ENCODE measurements at regions not wholly inside any gene's neighbourhood (a gene's known extent, or its start where the extent isn't known, plus 50 kb on each side); places are given as distances from the start of the nearest gene placed in this dataset.
A peak's percentile ranks its signal among the peaks of the same experiment; 100 is the strongest.

DNA sequence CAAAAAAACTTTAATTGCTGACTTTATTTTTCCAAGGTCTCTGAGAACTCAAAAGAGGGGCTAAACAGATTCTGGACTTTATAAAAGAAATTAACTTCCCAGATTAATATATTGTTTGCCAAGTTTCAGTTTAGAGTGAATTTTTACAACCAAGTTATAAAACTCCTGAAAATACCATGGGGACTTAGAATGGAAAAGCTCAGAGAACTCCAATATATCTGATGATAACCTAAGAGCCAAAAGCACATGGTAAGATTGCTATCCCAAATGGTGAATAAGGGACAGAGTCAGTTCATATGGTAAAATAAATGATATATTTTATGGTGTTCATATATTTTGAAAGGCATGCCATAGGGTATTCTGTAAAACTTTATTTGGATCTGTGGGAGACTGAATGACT lies 470.9 kb downstream of the TTLL7 start:
- H3K9me3 Mint-ChIP-seq, result no peaks in the 10 kb centered on the region
- no peak overlapping the region for H3K4me3 Mint-ChIP-seq
- H3K4me1 Mint-ChIP-seq (ENCODE audit: low read depth), result no peaks in the 10 kb centered on the region
- H3K27ac Mint-ChIP-seq, result no peak overlapping the region
- no peaks in the 10 kb centered on the region for H3K36me3 Mint-ChIP-seq (ENCODE audit: low read depth)
- no peaks in the 10 kb centered on the region for H3K27me3 Mint-ChIP-seq

DNA sequence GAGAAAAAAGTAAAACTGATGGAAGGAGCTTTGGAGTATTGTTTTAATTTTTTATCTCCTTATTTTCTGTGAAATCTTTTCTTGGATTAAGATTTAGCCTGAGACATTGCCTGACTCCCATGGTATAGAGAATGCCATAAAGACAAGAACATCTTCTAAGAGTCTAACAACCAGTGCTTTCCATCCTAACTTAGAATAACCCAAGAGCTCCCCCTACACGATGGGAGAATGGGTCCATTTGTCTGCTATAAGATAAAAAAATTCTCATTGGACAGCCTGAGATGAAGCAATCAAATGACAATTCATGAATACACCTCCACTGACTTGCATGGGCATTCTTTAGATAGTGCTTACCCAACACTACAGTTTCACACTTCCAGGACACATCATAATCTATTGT lies 478.1 kb downstream of the TTLL7 start:
- Mint-ChIP-seq H3K9me3 (peaks cover 4% of the 10 kb centered on the region), H3K27me3 (no peaks in the 10 kb centered on the region), H3K27ac (no peak overlapping the region), H3K4me3 (no peak overlapping the region), H3K36me3 (ENCODE audit: low read depth) (no peaks in the 10 kb centered on the region), H3K4me1 (ENCODE audit: low read depth) (peaks cover 3% of the 10 kb centered on the region)

DNA sequence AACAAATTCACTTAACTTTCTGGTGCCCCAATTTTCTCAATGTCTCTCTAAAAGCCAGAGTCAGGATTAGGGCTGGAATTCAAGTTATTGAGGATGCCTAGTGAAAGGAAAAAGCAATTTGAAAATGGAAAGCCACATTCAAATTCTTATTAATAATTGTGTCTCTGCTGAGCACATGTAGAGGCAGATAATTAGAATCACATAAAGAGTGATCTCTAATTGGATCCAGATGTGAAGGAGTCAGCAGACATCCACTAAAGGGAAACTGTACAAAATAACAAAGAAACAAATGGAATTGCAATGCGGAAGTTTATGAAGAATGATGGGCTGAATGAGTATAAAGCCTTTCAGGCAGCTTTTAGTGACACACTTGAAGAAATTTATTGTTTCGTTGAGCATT lies 482.6 kb downstream of the TTLL7 start:
- Mint-ChIP-seq H3K27ac (no peak overlapping the region), H3K4me3 (no peak overlapping the region), H3K4me1 (ENCODE audit: low read depth) (peaks cover 15% of the 10 kb centered on the region), H3K27me3 (no peaks in the 10 kb centered on the region), H3K9me3 (peaks cover 5% of the 10 kb centered on the region), H3K36me3 (ENCODE audit: low read depth) (no peaks in the 10 kb centered on the region)

DNA sequence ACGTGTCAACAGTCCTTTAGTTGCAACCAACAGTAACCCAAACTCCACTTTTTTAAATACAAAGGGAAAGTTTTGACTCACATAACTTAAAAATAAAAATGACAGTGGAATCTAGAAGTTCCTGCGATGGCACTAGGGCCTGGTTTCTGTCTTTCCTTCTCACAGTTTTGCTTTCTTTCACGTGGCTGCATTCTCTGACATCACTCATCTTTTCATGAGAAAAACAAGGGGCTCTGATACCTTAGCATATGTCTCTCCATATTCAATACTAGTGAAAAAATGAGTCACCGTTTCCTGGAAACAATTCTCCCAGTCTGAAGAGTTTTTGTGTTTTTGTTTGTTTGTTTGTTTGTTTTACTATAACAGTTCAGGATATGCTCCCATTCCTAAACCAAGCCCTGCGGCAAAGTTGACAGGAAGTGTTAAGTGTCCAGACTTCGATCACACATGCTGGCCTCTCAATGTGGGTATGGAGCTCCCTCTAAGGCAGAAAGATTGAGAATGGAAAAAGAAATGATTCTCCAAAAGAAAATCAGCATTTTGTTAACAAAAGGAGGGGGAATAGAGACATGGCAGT lies 483.3 kb downstream of the TTLL7 start:
- Mint-ChIP-seq H3K4me3 (no peak overlapping the region), H3K27me3 (no peaks in the 10 kb centered on the region), H3K9me3 (peaks cover 7% of the 10 kb centered on the region), H3K36me3 (ENCODE audit: low read depth) (no peaks in the 10 kb centered on the region), H3K27ac (peak overlapping the region; percentile 56), H3K4me1 (ENCODE audit: low read depth) (peaks cover 15% of the 10 kb centered on the region)

DNA sequence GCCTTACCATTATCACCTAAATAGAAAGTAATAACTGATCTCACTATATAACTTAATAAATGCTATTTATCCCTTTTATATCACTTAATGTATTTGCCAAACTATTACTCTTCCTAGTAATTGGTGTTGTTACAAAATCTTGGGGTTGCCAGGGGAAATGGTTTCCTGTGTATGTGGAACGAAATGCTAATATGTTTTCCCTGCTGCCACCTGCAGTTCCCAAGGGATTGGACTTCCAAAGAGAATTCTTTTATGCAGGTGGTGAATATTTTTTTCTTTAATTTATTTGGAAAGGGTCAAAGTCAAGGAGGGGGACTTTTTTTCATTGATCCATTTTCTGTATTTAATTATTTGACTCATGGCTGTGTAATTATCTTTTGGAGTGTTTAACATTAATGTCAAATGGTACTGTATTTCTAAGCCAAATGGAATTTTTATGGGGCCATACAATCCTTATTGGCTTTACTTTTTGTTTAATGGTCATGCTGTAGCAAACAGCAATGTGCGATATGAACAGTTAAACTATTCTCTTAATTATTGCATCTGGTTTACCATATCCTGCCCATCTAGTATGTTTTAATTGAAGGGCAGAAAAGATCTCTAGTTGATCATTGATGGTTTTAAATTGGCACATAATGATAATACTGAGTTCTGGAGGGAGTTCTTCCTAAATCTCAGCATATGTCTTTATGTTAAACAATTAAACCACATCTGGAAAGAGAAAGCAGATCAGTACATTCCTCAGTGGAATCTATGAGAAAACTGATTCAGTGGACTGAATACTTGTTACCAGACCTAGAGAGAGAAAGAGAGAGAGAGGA lies 486.3 kb downstream of the TTLL7 start:
- Mint-ChIP-seq H3K36me3 (ENCODE audit: low read depth) (no peaks in the 10 kb centered on the region), H3K4me3 (no peak overlapping the region), H3K9me3 (peaks cover 7% of the 10 kb centered on the region), H3K27me3 (no peaks in the 10 kb centered on the region), H3K27ac (no peak overlapping the region), H3K4me1 (ENCODE audit: low read depth) (peaks cover 39% of the 10 kb centered on the region)

DNA sequence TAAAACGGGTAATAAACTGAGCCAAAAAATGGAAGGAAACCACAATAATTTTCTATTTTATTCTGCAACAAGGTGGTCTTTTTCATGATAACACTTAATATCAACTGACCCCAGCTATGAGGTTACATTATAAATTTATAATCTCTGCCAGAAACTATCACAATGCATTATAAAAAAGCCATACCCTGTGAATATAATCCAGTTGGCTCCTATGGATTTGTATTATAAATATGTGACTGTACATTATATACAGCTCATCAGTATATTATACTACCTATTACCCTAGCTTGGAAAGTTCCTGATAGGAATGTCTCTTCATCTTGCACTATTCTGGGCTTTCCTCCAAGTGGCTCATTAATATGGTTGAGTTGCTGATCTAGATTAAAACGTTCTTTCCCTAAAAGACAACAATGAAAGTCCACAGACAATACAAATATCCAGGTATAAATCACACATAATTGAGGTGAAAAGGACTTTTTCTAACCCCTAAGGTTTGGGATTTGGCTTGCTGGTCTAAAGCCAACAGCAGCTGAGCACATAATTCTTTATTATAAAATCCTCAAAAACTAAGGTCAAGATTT lies 487.7 kb downstream of the TTLL7 start:
- no peak overlapping the region for H3K4me3 Mint-ChIP-seq
- peaks cover 3% of the 10 kb centered on the region for H3K9me3 Mint-ChIP-seq
- H3K36me3 Mint-ChIP-seq (ENCODE audit: low read depth), result no peaks in the 10 kb centered on the region
- H3K4me1 Mint-ChIP-seq (ENCODE audit: low read depth), result peaks cover 44% of the 10 kb centered on the region
- no peaks in the 10 kb centered on the region for H3K27me3 Mint-ChIP-seq
- no peak overlapping the region for H3K27ac Mint-ChIP-seq

DNA sequence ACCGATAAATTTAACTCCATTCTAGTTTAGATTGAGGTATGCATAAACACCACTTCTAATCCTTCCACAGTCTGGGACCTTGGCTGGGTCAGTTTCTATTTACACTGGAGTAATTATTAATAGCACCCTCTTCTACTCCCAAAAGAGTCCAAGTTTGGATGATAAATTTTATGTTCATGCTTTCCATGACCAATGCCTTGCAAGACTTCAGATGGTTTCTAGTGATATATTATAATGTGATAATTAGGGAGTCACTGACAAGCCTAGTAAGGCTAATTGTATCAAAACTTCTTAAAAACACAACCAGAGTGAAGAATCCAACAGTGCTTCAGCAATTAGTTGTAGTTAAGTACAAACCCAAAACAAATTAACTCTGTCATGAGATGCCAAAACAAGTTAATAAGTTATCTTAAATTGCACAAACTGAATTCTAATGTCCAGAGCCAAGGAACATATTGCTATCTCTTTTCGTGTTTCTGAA lies 489.6 kb downstream of the TTLL7 start:
- Mint-ChIP-seq H3K36me3 (ENCODE audit: low read depth) (peaks cover 5% of the 10 kb centered on the region), H3K4me1 (ENCODE audit: low read depth) (peaks cover 34% of the 10 kb centered on the region), H3K4me3 (no peak overlapping the region), H3K27ac (no peak overlapping the region), H3K9me3 (peaks cover 15% of the 10 kb centered on the region), H3K27me3 (no peaks in the 10 kb centered on the region)

DNA sequence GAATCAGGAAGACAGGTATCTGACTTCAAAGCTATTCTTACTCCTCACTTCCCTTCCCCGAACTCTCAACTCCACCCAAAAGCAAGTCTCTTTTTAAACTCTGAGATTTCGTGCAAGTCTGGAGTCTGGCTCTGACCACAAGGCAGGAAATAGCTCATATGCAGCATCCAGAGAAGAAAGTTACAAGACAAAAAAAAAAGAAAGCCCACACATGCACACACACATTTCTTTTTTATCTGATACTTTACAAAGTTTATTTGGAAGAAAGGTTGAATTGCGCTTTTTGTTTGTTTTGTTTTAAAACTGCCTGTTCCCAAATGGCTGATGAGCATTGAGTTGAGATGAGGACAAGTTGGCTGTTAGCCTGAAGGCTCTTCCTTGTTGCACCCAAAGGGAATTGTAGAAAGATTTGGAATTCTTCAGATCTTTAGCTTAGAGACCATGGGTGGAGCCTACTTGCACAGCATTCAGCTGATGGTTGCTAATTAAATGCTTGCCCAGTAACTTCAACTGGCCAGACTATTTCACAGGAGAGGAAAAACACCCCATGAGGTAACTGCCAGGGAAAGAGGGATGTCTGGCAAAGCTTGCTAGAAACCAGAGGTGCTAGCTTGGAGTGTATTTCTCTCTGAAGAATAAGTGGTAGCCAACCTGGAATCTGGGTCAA lies 490.3 kb downstream of the TTLL7 start:
- Mint-ChIP-seq H3K4me3 (peak overlapping the region; percentile 59), H3K36me3 (ENCODE audit: low read depth) (peaks cover 5% of the 10 kb centered on the region), H3K27me3 (no peaks in the 10 kb centered on the region), H3K4me1 (ENCODE audit: low read depth) (peaks cover 34% of the 10 kb centered on the region), H3K27ac (peak overlapping the region; percentile 85), H3K9me3 (peaks cover 21% of the 10 kb centered on the region)

DNA sequence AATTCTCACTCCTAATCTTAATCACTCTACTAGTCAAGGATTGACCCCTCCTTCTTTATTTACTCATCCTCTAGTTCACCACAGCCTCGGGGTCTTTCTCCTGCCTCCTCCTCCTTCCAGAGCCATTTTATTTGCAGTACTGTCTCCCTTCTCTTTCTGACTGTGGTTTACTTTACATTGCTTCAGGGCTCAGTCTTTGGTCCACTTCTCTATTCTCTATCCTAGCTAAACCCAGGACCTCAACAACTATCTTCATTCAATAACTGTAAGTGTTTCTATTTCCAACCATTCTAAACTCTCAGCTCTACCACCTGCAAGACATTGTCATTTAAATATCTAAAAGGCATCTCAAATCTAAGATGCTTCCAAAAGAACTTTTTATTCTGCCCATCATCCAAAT lies 493.8 kb downstream of the TTLL7 start:
- Mint-ChIP-seq H3K27me3 (no peaks in the 10 kb centered on the region), H3K4me3 (no peak overlapping the region), H3K36me3 (ENCODE audit: low read depth) (peaks cover 5% of the 10 kb centered on the region), H3K4me1 (ENCODE audit: low read depth) (peaks cover 52% of the 10 kb centered on the region), H3K27ac (no peak overlapping the region), H3K9me3 (peaks cover 24% of the 10 kb centered on the region)

DNA sequence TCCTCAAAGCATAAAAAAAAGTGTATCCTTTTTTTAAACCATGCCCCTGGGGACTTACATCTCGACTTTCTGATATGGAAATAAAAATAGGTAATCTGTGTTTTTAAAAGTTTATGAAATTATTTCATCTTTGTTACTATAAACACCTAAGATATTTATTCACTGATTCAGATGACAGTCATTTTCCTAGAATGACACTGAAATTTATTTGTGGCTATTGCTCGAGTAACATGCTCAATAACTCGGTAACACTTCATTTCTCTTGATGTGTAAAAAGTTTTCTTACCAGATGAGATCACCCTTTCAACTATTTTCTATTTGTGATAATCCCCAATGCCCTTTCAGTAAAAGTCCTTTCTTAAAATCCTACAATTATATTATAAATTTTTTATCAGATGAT lies 495.8 kb downstream of the TTLL7 start:
- Mint-ChIP-seq H3K27me3 (no peaks in the 10 kb centered on the region), H3K4me1 (ENCODE audit: low read depth) (peaks cover 41% of the 10 kb centered on the region), H3K4me3 (no peak overlapping the region), H3K27ac (no peak overlapping the region), H3K36me3 (ENCODE audit: low read depth) (peaks cover 5% of the 10 kb centered on the region), H3K9me3 (peaks cover 27% of the 10 kb centered on the region)

DNA sequence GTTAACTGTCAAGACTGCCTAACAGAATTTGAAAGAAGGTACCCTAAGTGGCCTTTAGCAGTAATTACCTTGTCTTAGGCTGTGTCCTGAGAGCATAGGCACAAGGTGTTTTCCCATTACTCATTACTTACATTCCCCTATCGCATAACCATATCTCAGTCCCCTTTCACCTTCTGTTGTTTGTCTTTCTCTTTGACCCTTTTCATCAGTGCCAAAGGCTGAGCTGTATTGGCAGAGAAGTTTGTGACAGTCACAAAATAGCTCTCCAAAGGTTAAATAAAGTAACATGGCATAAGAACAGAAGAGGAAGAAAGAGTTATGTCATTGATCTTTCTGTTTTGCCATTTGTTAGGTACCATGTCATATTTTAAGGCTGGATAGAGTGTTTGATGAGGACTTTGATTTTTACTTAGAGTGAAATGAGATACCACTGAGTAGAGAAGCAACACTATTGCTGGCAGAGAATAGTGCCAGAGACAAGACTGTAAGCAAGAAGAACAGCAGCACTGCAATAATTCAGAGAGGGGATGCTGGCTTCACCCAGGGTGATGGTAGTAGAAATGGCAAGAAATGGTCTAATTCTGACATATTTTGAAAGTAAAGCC lies 497.8 kb downstream of the TTLL7 start:
- H3K4me3 Mint-ChIP-seq, result peak overlapping the region; percentile 12
- peak overlapping the region; percentile 32 for H3K27ac Mint-ChIP-seq
- no peaks in the 10 kb centered on the region for H3K27me3 Mint-ChIP-seq
- H3K36me3 Mint-ChIP-seq (ENCODE audit: low read depth), result peaks cover 5% of the 10 kb centered on the region
- peaks cover 27% of the 10 kb centered on the region for H3K9me3 Mint-ChIP-seq
- peaks cover 31% of the 10 kb centered on the region for H3K4me1 Mint-ChIP-seq (ENCODE audit: low read depth)

DNA sequence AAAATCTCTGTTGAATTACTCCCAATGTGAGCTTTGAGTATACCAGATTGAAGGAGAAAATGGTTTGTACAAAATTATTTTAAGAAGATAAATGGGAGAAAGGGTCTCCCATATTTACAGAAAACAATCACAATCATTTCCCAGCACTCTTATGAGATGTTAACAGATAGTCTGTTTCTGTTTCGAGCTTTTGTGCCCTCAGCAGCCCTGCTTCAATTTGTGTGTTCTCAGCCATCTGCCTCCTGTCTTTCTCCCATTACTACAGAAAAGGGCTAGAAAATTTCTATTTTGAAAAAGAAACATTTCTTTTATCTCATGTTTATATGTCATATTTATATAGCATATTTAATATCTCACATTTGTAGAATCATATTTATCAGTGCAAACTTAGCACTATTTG lies 498.4 kb downstream of the TTLL7 start:
- no peak overlapping the region for H3K4me3 Mint-ChIP-seq
- no peaks in the 10 kb centered on the region for H3K27me3 Mint-ChIP-seq
- peaks cover 23% of the 10 kb centered on the region for H3K9me3 Mint-ChIP-seq
- H3K4me1 Mint-ChIP-seq (ENCODE audit: low read depth), result peaks cover 31% of the 10 kb centered on the region
- no peak overlapping the region for H3K27ac Mint-ChIP-seq
- peaks cover 2% of the 10 kb centered on the region for H3K36me3 Mint-ChIP-seq (ENCODE audit: low read depth)

DNA sequence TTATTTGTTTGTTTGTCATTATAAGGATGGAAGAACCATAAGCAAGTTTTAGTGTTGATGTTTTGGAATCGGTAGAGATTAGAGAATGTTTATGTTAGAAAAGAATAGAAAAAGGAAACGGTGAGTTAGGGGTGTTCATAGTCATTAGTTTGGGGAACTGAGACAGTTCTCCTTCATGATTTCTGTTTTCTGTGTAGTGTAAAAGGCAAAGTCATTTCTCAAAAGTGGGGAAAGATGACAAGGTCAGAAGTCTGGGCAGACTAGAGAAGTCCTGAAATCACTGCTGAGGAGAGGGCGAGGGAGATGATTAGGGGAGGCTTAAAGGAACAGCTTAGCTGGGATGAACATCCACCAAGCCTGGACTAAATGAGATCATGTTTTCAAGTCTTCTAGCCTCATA lies 498.9 kb downstream of the TTLL7 start:
- H3K4me1 Mint-ChIP-seq (ENCODE audit: low read depth), result peaks cover 31% of the 10 kb centered on the region
- H3K9me3 Mint-ChIP-seq, result peaks cover 18% of the 10 kb centered on the region
- H3K4me3 Mint-ChIP-seq, result no peak overlapping the region
- no peaks in the 10 kb centered on the region for H3K27me3 Mint-ChIP-seq
- no peaks in the 10 kb centered on the region for H3K36me3 Mint-ChIP-seq (ENCODE audit: low read depth)
- H3K27ac Mint-ChIP-seq, result no peak overlapping the region

DNA sequence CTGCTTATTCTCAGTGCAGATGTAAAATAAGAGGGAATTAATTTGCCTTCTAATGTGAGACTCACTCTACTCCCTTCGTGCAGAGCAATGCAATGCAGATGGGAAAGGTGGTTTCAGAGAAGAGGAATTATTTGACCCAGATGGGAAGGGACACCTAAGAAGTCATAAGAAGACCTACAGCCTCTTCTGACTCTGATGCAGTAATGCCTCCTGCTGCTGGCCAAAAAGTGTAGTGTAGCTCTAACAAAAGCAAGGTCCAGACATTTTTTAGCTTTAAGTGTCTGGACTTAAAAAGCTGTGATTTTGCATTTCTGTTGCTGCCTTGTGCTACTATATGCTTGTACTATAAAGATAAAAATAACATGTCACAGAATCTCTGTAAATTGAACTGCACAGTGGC lies 501.4 kb downstream of the TTLL7 start:
- Mint-ChIP-seq H3K4me1 (ENCODE audit: low read depth) (peaks cover 29% of the 10 kb centered on the region), H3K27me3 (no peaks in the 10 kb centered on the region), H3K36me3 (ENCODE audit: low read depth) (no peaks in the 10 kb centered on the region), H3K4me3 (no peak overlapping the region), H3K27ac (no peak overlapping the region), H3K9me3 (peaks cover 9% of the 10 kb centered on the region)

DNA sequence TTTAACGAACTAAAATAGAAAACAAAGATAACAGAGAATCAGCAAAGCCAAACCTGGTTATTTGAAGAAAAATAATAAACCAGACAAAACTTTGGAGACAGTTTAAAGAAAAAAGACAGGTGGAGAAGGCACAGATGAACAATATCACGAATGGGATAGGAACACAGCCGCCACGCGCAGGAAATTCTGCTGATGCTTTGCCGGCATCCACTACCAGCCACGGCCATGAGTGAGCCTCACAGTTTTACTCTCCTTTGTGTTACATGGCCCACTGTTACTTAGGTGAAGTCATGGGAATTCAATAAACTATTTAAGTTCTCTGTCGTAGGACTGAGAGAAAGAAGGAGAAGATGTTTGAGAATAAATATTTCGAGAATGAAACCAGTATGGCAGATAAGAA lies 503.4 kb downstream of the TTLL7 start:
- Mint-ChIP-seq H3K9me3 (peaks cover 7% of the 10 kb centered on the region), H3K36me3 (ENCODE audit: low read depth) (no peaks in the 10 kb centered on the region), H3K27me3 (no peaks in the 10 kb centered on the region), H3K27ac (no peak overlapping the region), H3K4me3 (no peak overlapping the region), H3K4me1 (ENCODE audit: low read depth) (peaks cover 20% of the 10 kb centered on the region)

All from stimulated activated naive CD8-positive, alpha-beta T cell treated with anti-CD3 and anti-CD28 coated beads, Interleukin-15, Interleukin-2, amounts not matched to agents 100 ng/mL and 50 ng/mL, for 24 hours (primary cell).